Ascending aorta (tissue), 2 donors: ENCODE measurements at regions not wholly inside any gene's neighbourhood (a gene's known extent, or its start where the extent isn't known, plus 50 kb on each side); places are given as distances from the start of the nearest gene placed in this dataset.

ENCODE experiments used
- DNase-seq, 2 donors: peaks; one replicate each; pipeline ENCODE4 v3.0.0-alpha.2; 2019; ENCODE audit warnings: low spot score in 2 of 2
- H3K27ac ChIP-seq, 2 donors: fragments of 200-600 bp; sonication (generic); one replicate each; pipeline ENCODE4 v1.5.1; 2016 to 2017; ENCODE audit warnings: mild to moderate bottlenecking in 1 of 2
- H3K27me3 ChIP-seq: fragments of 200-600 bp; sonication (generic); one replicate; pipeline ENCODE4 v1.5.1; 2017
- H3K36me3 ChIP-seq, 2 donors: fragments of 200-600 bp; sonication (generic); one replicate each; pipeline ENCODE4 v1.5.1; 2016
- H3K4me1 ChIP-seq, 2 donors: fragments of 200-600 bp; sonication (generic); one replicate each; pipeline ENCODE4 v1.5.1; 2016 to 2017; ENCODE audit warnings: mild to moderate bottlenecking in 1 of 2
- H3K4me3 ChIP-seq, 2 donors: fragments of 200-600 bp; sonication (generic); one replicate each; pipeline ENCODE4 v1.5.1; 2016 to 2017; ENCODE audit warnings: mild to moderate bottlenecking in 1 of 2
- H3K9me3 ChIP-seq, 2 donors: fragments of 200-600 bp; sonication (generic); one replicate each; pipeline ENCODE4 v1.5.1; 2016
- CTCF ChIP-seq, 3 experiments: fragments of 200-600 bp in 2 of 3; fragments of 450-650 bp in 1 of 3; sonication (generic) in 2 of 3; IDR thresholded peaks; one replicate each; pipeline ENCODE4 v1.5.1; 2016 to 2019; ENCODE audit warnings: antibody characterized with exemption in 3 of 3, mild to moderate bottlenecking in 1 of 3, moderate library complexity in 1 of 3
- intact Hi-C: fragments of 100-400 bp; cut with DNase I; formaldehyde crosslinking; loops from one replicate; pipeline ENCODE4 v1.15.1; 2023

- no peaks in the 10 kb centered on the region for H3K27me3 ChIP-seq
- DNase-seq, result no peak
- no peaks in the 10 kb centered on the region for H3K4me1 ChIP-seq
- H3K27ac ChIP-seq, result no peak overlapping the region
- intact Hi-C loops, result no loop called here
- no peaks in the 10 kb centered on the region for H3K9me3 ChIP-seq
- H3K36me3 ChIP-seq, result no peaks in the 10 kb centered on the region
- no peak overlapping the region for H3K4me3 ChIP-seq
- no peak for TF ChIP-seq CTCF (IDR thresholded peaks at IDR 0.05)
Observed at GRCh38 chr18:37702841-37703240, 137.2 kb upstream of the CELF4 start.

- Histone ChIP-seq H3K27me3 (no peaks in the 10 kb centered on the region), H3K4me1 (no peaks in the 10 kb centered on the region), H3K27ac (no peak overlapping the region), H3K36me3 (no peaks in the 10 kb centered on the region), H3K9me3 (no peaks in the 10 kb centered on the region), H3K4me3 (no peak overlapping the region)
- no peak for TF ChIP-seq CTCF (IDR thresholded peaks at IDR 0.05)
- no peak for DNase-seq
- intact Hi-C loops, result no loop called here
Observed at GRCh38 chr18:37701967-37702366, 136.4 kb upstream of the CELF4 start.

GRCh38 chr18:37698508-37699040 is 133.0 kb upstream of the CELF4 start:
- Histone ChIP-seq H3K27ac (no peak overlapping the region), H3K36me3 (no peaks in the 10 kb centered on the region), H3K4me1 (no peaks in the 10 kb centered on the region), H3K27me3 (no peaks in the 10 kb centered on the region), H3K9me3 (no peaks in the 10 kb centered on the region), H3K4me3 (no peak overlapping the region)
- no peak for DNase-seq
- TF ChIP-seq CTCF (IDR thresholded peaks at IDR 0.05), result no peak
- intact Hi-C loops, result no loop called here

- DNase-seq, result no peak
- intact Hi-C loops, result no loop called here
- TF ChIP-seq CTCF (IDR thresholded peaks at IDR 0.05), result no peak
- Histone ChIP-seq H3K4me1 (no peaks in the 10 kb centered on the region), H3K36me3 (no peaks in the 10 kb centered on the region), H3K27me3 (no peaks in the 10 kb centered on the region), H3K27ac (no peak overlapping the region), H3K9me3 (no peaks in the 10 kb centered on the region), H3K4me3 (no peak overlapping the region)
Observed at GRCh38 chr18:37694516-37694915, 128.9 kb upstream of the CELF4 start.

GRCh38 chr18:37691162-37691561 is 125.6 kb upstream of the CELF4 start:
- Histone ChIP-seq H3K27ac (no peak overlapping the region), H3K9me3 (no peaks in the 10 kb centered on the region), H3K4me3 (no peak overlapping the region), H3K27me3 (no peaks in the 10 kb centered on the region), H3K36me3 (no peaks in the 10 kb centered on the region), H3K4me1 (no peaks in the 10 kb centered on the region)
- intact Hi-C loops, result no loop called here
- DNase-seq, result no peak
- TF ChIP-seq CTCF (IDR thresholded peaks at IDR 0.05), result no peak

- H3K27ac ChIP-seq, result no peak overlapping the region
- H3K36me3 ChIP-seq, result no peaks in the 10 kb centered on the region
- TF ChIP-seq CTCF (IDR thresholded peaks at IDR 0.05), result no peak
- no peak for DNase-seq
- intact Hi-C loops, result no loop called here
- no peaks in the 10 kb centered on the region for H3K9me3 ChIP-seq
- no peaks in the 10 kb centered on the region for H3K27me3 ChIP-seq
- H3K4me1 ChIP-seq, result no peaks in the 10 kb centered on the region
- no peak overlapping the region for H3K4me3 ChIP-seq
Observed at GRCh38 chr18:37689841-37690240, 124.2 kb upstream of the CELF4 start.
